ENCODE measurements at regions not wholly inside any gene's neighbourhood (a gene's known extent, or its start where the extent isn't known, plus 50 kb on each side); places are given as distances from the start of the nearest gene placed in this dataset.

- H3K36me3 Mint-ChIP-seq (ENCODE audit: low read depth) = peaks cover 4% of the 10 kb centered on the region; the same call in 1 of the 2 replicates
- H3K4me1 Mint-ChIP-seq (ENCODE audit: low read depth) = no peaks in the 10 kb centered on the region
- TF ChIP-seq, protein P1, sequence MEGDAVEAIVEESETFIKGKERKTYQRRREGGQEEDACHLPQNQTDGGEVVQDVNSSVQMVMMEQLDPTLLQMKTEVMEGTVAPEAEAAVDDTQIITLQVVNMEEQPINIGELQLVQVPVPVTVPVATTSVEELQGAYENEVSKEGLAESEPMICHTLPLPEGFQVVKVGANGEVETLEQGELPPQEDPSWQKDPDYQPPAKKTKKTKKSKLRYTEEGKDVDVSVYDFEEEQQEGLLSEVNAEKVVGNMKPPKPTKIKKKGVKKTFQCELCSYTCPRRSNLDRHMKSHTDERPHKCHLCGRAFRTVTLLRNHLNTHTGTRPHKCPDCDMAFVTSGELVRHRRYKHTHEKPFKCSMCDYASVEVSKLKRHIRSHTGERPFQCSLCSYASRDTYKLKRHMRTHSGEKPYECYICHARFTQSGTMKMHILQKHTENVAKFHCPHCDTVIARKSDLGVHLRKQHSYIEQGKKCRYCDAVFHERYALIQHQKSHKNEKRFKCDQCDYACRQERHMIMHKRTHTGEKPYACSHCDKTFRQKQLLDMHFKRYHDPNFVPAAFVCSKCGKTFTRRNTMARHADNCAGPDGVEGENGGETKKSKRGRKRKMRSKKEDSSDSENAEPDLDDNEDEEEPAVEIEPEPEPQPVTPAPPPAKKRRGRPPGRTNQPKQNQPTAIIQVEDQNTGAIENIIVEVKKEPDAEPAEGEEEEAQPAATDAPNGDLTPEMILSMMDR (IDR thresholded peaks at IDR 0.05) = no peak
- H3K4me3 Mint-ChIP-seq = no peak overlapping the region
- H3K9me3 Mint-ChIP-seq = peaks cover 69% of the 10 kb centered on the region
- no peak overlapping the region for H3K27ac Mint-ChIP-seq
- no peaks in the 10 kb centered on the region; the same call in none of the 2 replicates for H3K27me3 Mint-ChIP-seq (ENCODE audit: insufficient read depth)
- DNase-seq = no peak
Measured at GRCh38 chr12:125890971-125891370, 825.7 kb downstream of the AACS start.

DNA sequence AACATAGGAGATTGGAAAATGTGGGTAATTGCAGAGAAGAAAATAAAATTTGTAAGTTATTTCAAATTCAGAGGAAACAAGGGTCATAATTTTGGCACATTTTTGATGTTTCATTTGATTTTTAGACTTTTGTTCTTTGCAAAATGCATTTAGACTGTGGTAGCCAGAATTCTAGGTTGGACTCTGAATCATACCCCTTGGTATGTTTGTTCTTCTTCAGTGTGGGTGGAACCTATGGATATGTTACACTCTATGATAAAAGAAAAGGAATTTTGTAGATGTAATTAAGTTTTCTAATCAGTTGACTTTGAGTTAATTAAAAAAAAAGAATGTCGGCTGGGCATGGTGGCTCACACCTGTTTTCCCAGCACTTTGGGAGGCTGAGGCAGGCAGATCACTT is 827.0 kb downstream of the AACS start:
- no peaks in the 10 kb centered on the region for H3K4me1 Mint-ChIP-seq (ENCODE audit: low read depth)
- no peaks in the 10 kb centered on the region; the same call in none of the 2 replicates for H3K27me3 Mint-ChIP-seq (ENCODE audit: insufficient read depth)
- no peak overlapping the region for H3K27ac Mint-ChIP-seq
- H3K4me3 Mint-ChIP-seq = no peak overlapping the region
- H3K36me3 Mint-ChIP-seq (ENCODE audit: low read depth) = peaks cover 4% of the 10 kb centered on the region; the same call in 1 of the 2 replicates
- peaks cover 67% of the 10 kb centered on the region for H3K9me3 Mint-ChIP-seq
- TF ChIP-seq, protein P1 (IDR thresholded peaks at IDR 0.05) = no peak
- DNase-seq = no peak

- no peak overlapping the region for H3K27ac Mint-ChIP-seq
- H3K27me3 Mint-ChIP-seq (ENCODE audit: insufficient read depth) = no peaks in the 10 kb centered on the region; the same call in 1 of the 2 replicates
- DNase-seq = no peak
- H3K4me1 Mint-ChIP-seq (ENCODE audit: low read depth) = no peaks in the 10 kb centered on the region
- TF ChIP-seq, protein P1 (IDR thresholded peaks at IDR 0.05) = no peak
- no peak overlapping the region for H3K4me3 Mint-ChIP-seq
- H3K36me3 Mint-ChIP-seq (ENCODE audit: low read depth) = no peaks in the 10 kb centered on the region
- peaks cover 48% of the 10 kb centered on the region for H3K9me3 Mint-ChIP-seq
Measured at GRCh38 chr12:125902991-125903390, 837.8 kb downstream of the AACS start.

DNA sequence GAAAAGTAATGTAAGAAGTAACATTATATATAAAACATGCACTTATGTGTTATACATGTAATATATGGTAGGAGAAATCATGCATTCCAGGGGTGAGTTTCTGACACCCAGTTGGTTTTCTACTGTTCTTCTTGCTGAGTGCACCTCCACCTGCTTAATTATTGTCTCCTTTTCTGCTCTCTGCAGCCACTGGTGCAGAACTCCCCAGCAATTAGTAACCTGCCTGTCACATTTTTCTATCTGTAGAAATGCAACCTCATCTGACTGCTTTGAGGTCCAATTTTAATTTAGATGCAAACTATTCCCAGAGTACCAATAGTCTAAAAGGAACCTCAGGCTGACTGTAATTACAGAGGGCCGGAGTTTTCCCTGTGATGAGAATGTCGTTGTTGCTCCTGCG is 842.1 kb downstream of the AACS start:
- Mint-ChIP-seq H3K4me1 (ENCODE audit: low read depth) (no peaks in the 10 kb centered on the region), H3K4me3 (no peak overlapping the region), H3K27me3 (ENCODE audit: insufficient read depth) (no peaks in the 10 kb centered on the region; the same call in none of the 2 replicates), H3K27ac (no peak overlapping the region), H3K36me3 (ENCODE audit: low read depth) (no peaks in the 10 kb centered on the region), H3K9me3 (peaks cover 48% of the 10 kb centered on the region)
- no peak for DNase-seq
- TF ChIP-seq, protein P1 (IDR thresholded peaks at IDR 0.05) = no peak

DNA sequence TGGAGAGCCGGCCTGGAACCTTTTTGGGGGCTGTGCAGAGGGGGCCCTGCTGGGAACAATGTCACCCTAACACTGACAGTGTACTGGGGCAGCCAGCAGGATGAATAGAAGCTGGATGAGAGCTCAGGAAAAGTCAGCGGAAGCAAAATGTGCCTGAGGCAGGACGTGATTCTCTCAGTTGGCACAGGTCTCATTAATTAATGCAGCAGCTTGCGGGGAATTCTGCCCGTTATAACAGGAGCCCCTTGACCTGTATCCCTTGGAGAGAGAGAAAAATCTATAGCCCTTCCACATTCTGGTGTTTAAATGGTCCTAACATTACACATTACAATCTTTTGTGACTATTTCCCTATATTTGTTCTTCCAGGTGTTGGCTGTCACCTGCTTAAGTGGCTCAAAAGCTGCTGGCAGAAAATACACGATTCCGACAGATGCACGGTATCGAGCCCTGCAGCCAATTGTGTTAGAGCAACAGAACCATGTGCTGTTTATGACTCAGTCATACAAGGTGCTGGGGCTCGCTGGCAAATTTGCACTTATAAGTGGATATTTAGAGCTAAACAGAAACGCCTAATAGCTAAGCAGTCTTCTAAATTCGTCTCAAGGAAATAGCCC is 854.7 kb downstream of the AACS start:
- Mint-ChIP-seq H3K4me1 (ENCODE audit: low read depth) (no peaks in the 10 kb centered on the region), H3K27ac (no peak overlapping the region), H3K27me3 (ENCODE audit: insufficient read depth) (peaks cover 2% of the 10 kb centered on the region), H3K9me3 (peaks cover 71% of the 10 kb centered on the region), H3K36me3 (ENCODE audit: low read depth) (no peaks in the 10 kb centered on the region; the same call in 1 of the 2 replicates), H3K4me3 (no peak overlapping the region)
- TF ChIP-seq, protein P1 (IDR thresholded peaks at IDR 0.05) = no peak
- DNase-seq = no peak
